HG02870 (cell line): ENCODE measurements at regions not wholly inside any gene's neighbourhood (a gene's known extent, or its start where the extent isn't known, plus 50 kb on each side); places are given as distances from the start of the nearest gene placed in this dataset.

Experiments
- ATAC-seq: cut with Tn5 transposase; IDR thresholded peaks from one replicate; pipeline ENCODE4 v1.9.1; 2021; ENCODE audit warnings: mild to moderate bottlenecking, moderate library complexity; ENCODE audit not compliant: unreplicated experiment

DNA sequence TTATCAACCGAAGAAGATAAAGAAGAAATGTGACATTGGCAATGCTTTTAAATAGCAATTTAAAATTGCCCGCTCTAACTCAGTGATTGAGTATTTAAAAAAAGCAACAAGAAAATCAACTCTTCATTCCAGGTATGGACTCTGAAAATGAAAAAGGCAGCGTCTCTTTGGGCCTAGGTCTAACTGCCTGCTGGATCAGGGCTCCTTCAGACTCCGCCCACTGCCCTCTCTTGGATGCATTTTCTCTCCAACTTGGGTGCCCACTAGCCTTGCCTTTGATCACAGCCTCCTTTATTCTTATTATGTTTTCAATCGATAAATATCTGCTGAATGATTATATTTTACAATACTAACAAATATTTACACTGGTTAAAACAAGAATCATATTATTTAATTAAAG is 268.9 kb downstream of the MRPL39 start:
- no peak for ATAC-seq

DNA sequence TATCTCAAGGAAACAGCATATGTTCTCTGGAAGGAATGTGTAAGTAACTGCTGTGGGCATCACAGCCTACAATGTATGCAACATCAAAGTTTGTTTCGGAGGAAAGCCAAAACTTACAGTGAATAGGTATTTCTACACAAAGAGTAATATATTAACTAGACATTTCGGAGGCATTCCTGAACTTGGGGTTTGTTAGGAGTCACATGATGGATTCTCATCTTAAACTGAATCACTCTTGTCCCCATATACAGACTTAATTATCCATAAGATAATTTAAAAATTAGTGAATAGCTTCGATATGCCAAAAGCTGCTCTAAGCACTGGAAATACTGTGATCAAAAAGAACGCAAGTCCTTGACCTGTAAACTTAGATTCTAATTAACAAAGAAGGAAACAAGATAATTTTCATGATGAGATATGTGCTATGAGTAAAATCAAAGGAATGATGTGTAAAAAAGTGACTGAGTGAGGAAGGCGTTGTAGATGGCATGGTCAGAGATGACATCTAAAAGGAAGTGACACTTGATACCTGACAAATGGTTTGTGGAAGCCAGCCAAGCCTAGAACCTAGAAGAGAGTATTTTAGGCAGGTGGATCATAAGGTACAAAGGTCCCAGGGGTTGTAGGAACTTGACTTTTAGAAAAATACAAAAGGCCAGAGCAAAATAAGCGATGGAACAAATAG is 273.1 kb downstream of the MRPL39 start:
- ATAC-seq, result no peak

DNA sequence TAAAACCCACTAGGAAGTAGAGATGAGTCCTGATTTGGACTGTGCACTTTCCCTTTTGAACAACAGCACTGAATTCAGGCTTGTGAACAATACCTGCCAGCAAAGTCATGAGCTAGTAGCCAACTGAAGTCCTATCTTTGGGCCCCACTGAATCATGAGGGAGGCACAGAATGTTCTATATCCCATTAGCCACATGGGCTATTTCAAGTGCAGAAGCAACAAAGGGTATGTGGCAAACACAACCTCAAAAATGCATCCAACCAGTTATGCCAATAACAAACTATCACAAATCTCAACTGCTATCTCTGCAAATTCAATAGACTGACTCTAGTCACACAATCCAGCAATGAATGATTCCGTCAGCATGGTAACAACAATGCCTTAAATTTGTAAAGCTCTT is 276.0 kb downstream of the MRPL39 start:
- ATAC-seq, result no peak

DNA sequence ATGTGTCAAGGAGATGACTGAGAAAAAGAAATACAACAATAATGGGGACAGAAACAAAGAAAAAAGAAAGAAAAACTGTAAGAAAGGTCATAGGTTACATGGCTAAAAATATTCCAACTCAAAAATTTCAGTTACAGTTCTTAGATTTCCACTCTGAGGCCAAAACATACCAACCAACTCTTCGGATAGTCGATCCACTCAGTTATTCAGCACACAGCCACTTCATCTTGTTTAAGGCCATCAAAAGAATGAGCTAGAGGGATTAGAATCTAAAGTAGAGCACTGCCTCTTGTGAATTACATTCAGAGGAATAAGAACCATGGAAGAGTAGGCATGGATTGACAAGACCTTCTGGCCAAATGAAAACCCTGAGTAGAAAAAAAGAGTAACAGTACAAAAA is 277.0 kb downstream of the MRPL39 start:
- no peak for ATAC-seq

DNA sequence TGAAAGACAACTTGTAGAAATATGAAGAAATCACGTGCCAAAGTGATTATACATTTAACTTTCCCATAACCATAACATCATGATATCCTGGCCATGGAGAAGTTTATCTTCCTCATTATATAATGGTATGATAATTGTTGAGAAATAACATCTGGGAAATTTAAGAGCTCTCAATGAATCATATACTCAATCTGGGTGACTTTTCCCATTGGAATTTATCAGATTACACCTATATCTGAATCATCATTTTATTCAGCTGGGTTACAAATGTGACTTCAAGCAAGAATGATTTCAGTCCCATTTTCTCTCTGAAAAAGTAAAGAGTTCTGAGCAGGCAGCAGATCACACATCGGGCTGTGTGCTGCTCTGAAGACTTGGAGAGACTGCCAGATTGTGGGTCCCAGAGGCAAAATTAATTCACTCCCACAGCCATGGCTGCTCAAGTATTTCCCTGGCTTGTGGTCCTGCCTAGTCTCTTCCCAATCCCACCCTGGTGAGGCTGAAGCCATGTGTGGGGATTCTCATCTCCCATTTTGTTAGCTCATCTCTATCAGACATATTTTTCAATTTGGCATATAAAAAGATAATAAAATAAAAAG is 278.0 kb downstream of the MRPL39 start:
- no peak for ATAC-seq

DNA sequence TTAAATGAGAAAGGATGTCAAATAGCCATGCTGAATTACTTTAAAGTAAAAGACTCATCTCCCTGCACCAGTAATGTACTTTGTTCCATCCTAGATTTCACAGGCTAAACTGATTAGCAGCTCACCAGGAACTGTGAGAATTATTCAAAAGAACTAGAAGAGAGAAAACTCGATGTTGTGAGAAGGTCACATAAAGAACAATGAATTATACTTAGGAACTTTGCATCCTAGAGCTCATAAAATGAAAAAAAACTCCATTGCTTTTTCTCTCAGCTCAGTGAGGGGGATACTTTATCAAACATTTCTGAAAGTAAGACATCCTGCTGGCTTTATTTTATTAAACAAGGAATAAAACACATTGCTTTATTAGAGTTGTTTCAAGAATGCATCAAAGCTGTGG is 278.5 kb downstream of the MRPL39 start:
- ATAC-seq, result no peak

DNA sequence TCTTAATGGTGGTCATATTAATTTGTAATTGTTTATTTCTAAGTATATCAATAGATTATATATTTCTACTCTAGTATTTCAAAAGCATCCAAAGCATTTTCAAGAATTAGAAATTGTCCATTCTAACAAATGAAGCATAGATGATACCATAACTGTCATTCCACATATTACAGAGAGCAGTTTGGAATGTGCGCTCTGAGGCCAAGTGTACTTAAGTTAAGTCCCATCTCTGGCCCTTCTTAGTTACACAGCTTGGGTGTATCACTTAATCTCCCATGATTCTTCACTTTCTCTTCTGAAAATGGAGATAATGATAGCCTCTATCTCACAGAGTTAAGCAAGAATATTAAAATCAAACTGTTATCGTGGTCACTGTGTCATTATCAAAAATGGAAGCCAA is 281.1 kb downstream of the MRPL39 start:
- ATAC-seq, result no peak

DNA sequence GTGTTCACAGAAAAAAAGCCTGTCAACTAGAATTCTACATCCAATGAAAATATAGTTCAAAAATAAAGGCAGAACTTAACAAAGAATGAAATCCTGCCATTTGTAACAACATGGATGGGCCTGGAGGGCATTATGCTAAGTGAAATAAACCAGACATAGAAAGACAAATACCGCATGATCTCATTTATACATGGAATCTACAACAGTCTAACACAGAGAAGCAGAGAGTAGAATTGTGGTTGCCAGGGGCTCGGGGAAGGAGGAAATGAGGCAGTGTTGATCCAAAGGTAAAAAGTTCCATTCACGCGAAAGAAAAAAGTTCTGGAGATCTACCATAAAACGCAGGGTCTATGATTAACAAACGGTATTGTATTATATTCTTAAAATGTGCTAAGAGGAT is 282.6 kb downstream of the MRPL39 start:
- ATAC-seq, result no peak

DNA sequence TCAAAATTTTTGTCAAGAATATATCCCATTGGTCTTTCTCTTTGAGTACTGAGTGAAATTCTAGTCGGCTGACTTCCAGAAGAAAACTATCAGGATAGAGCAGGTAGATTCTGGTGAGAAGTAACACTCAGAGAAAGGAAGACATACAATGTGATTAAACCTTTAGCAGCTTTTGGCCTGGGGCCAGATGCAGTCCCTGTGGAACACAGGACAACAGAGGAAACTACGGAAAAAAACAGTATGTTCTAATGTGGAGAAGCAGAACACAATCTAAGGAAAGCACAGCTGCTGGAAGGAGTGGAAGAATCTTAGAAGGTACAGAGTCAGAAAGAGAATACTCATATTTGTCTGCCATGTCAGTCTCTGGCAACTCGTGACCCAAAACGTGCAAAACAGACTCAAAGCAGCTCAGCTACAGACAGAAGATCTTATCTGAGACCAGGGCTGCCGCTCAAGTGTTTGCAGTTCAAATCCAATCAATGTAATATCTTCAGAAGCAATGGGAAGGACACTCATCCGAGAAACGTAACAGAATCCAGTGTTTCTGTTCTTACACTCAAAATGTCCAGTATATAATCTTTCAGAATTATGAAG is 283.8 kb downstream of the MRPL39 start:
- no peak for ATAC-seq

DNA sequence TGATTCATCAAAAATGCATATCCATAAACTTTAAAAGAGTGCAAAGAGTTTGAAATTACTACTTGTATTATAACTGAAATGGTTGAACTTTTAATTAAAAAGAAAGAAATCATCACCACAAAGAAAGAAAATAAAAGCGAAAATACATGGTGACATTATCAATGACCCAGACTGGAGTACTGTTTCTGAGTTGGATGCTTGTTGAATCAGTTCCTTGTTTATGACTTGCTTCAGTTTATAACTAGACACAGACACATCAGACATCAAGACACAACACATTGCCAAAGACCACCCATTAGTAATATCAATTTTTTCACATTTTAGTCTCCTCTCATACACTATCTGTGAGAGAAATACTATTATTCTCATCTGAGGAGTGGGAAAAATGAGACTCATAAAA is 293.0 kb downstream of the MRPL39 start:
- no peak for ATAC-seq

DNA sequence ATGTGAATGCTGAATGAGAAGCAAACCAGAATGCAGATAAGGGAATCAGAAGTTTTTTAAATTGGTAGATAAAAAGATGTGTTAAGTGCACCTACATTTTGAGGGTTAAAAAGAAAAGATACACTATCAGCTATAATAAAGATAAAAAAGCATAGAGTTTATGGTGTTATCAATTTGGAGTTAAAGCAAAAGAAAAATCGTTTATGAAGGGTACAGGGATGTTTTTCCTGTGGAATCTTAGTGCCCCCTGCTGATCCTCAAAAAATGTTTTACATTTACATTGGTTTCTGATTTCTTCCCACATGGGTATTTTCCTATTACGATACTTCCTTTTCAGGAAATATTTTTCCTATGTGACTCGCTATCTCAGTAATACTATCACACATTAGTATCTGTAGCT is 293.5 kb downstream of the MRPL39 start:
- ATAC-seq, result no peak

DNA sequence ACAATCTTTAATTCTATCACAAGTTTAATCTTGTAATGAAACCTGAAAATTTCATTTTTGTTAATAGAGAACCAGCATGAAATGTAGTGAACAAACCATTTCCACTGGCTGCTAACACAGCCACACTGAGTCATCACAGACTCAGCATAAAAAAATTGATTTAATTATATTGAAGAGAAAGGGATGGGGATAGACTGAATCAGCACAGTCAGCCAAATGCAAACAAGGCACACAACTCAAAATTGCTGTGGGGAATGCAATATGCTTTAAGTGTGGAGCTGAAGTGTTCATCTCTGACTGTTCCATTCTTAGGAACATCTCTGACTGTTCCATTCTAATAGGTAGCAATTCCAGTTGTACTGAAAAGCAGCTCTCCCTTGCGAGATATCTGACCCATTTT is 299.8 kb downstream of the MRPL39 start:
- no peak for ATAC-seq

DNA sequence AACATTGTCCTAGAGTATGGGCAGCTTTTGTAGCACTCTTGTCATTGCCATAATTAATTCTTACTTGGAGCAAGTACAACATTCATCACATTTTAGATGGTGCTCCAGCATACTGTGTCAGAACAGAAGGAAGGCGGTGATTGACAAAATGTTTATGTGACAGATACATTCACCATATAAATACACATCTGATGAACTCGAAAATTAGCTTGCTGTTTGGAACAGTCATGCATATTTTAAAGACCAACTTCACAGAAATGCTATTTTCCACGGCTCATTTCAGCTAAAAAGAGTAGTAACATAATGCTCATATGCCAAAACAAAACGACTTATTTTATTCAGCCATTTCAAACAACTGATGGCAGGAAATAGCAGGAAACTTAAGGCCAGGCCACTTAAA is 302.7 kb downstream of the MRPL39 start:
- no peak for ATAC-seq

DNA sequence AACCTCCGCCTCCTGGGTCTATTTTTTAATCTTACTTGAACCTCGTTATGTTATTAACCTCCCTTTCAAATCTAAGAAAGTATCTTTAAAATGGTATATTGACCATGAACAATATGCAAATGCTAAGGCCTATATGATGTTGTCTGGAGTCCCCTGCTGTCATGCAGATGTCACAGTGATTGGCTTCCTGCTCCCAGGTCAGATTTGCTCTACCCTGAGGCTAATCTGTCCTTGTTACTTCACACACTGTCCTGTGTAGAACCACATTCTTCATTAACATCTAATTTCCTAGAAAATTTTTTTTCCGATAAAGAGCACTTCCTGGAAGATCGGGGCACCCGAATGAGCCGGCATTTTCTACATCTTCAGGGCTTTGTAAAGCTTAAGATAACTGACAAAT is 306.6 kb downstream of the MRPL39 start:
- ATAC-seq, result no peak

DNA sequence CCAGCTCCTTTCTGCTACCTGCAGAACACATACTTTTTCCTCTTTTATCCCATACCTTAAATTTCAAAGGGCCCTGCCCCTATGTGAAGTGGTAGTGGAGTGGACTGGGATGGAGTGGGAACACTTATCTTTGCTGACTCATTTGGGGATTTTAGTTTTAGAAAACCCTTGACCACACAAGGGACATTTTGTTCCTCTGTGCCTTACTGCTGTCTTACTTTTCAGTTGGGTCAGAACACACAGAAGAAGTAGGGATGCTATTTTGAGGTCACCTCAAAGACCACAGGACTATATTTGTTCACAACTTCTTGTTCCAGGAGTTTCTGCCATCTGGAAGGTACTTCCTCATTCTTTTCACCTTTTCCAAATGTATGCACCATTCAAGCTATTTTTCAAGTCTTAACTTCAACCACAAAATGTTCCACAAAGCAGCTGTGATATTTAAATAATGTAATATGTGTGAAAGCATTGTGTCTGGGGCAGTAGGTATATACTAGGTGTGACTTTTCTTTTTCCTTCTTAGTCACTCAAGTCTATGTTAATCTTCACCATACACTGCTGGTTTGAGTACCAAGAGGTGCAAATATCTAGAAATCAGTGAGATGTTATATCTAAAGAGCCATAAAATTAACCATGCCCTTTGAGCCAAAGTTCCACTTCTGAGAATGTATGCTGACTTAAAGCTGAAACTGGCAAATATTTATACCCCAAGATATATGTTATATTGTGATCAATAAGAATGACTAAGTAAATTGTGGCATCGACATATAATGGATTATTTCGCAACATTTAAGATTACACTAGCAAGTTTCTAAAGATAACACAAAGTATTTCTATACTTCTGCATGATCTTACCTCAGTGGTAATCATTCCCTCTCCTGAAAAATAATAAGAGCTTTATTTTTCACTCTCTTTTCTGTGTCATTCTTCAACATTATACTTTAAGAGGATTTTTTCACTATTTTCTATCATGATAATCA is 308.5 kb downstream of the MRPL39 start:
- peak; percentile 94 for ATAC-seq

DNA sequence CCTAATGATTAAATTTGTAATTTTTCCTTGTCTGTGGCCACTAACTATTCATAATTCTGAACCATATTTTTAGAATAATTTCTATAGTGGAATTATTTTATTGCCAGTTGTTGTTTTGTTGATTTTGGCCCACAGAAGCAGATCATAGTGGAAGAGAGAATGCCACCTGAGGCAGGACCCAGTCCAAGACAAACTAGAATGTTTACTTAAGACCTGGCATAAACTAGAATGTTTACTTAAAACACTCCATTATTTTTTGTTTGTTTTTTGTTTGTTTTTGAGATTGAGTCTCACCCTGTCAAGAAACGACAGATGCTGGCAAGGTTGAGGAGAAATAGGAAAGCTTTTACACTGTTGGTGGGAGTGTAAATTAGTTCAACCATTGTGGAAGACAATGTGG is 310.2 kb downstream of the MRPL39 start:
- no peak for ATAC-seq

DNA sequence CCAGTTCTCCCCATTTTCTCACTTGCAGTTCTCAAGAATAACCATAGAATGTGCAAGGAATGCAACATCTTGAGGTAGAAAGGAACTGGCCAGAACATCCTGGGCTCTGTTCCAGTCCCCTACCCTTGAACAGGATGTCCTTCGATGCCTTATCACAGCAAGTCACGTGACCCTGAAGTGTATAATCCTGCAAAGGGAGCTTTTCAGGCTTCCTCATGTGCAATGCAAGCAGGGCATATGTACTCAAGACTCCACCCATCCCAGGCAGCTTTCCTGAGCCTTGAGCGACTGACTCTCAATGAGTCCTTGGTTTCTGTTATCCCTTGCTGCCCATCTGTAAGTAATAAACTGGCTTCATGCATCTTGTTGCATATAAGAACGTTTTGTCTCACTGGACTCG is 311.0 kb downstream of the MRPL39 start:
- ATAC-seq, result no peak

DNA sequence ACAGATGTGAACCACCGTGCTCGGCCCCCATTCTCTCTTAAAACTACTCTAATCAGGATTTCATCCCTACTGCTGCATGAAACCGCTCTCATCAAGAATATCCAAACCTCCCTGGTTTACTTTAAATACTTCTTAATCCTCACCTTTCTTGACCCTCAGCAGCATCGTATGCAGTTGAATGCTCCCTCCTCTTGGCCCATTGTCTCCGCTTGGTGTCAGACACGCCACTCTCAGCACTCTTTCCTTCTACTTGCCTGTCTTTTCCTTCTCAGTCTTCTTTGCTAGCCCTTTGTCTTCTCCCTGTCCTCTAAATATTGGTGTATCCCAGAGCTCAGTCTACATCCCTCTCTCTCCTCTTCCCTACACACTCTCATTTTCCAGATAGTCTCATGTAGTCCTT is 314.9 kb downstream of the MRPL39 start:
- ATAC-seq, result no peak

DNA sequence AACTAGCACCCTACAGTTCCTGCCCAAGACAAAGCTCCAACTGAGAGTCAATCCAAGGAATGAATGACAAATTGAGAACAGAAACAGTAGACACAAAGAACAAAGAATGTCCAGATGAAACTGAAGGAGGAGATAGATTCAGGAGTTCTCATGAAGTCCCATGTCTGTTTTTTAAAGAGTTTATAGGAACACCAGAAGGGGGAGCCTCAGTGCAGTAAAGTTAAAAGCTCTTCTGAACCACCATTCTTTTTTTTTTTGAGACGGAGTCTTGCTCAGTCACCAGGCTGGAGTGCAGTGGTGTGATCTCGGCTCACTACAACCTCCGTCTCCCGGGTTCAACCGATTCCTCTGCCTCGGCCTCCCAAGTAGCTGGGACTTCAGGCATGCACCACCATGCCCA is 323.6 kb downstream of the MRPL39 start:
- ATAC-seq, result no peak

DNA sequence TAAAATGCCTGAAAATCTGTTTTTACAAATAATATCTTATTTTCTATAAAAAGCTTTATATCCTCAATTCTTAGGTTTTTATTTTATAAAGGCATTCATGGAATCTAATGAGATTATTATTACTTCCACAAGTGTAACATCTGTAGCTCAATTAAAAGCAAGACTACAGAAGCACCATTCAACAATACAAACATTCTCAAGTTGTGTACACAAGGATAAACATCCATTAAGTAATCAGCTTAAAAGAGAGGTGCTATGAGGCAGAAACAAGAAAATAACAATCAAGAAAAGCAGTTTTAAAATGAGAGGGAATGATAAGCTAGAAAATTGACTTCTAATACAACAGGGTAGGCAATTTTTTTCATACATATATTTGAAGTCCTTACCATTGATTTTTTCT is 326.1 kb downstream of the MRPL39 start:
- no peak for ATAC-seq

DNA sequence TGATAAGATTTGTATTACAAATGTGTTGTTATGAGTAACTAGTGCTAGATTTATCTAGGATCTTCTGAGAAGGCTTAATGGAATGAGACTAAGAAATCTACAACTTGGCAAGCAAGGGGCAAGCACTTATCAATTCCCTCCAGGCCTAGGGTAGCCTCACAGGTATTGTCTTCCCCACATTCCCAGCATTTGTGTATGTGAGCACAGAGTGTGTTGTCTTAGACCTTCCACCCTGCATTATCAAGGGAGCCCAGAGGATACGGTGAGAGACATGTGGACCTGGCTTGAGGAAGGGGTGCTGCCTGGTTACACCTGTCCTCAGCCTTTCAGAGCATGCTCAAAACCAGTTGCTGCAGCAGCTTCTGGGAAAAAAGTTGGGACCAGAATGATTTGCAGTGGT is 327.2 kb downstream of the MRPL39 start:
- no peak for ATAC-seq

DNA sequence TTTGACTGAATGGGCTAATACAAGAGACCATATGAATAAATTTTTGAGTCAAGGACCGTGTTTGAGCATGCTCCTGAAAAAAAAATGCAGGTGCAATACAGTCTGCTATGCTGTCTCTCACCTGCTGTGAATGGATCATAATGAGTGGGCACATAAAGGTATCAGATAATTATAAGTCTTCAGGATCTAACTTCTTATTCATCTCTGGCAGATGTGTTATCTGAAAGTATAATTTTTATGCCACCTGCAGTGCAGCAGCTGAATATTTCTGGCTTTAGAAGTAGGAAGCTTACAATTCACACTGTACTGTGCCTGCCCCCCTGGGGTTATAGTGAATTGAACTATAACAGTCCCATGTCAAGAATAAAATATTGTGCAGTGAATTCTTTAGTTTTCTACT is 333.3 kb downstream of the MRPL39 start:
- no peak for ATAC-seq
